HG02884 (cell line): ENCODE measurements at regions not wholly inside any gene's neighbourhood (a gene's known extent, or its start where the extent isn't known, plus 50 kb on each side); places are given as distances from the start of the nearest gene placed in this dataset.

Experiments
- ATAC-seq: cut with Tn5 transposase; IDR thresholded peaks from one replicate; pipeline ENCODE4 v1.9.1; 2021; ENCODE audit warnings: mild to moderate bottlenecking, moderate library complexity; ENCODE audit not compliant: unreplicated experiment

- ATAC-seq: no peak
Measured at GRCh38 chr14:98855926-98856715, 415.9 kb downstream of the BCL11B start.

DNA sequence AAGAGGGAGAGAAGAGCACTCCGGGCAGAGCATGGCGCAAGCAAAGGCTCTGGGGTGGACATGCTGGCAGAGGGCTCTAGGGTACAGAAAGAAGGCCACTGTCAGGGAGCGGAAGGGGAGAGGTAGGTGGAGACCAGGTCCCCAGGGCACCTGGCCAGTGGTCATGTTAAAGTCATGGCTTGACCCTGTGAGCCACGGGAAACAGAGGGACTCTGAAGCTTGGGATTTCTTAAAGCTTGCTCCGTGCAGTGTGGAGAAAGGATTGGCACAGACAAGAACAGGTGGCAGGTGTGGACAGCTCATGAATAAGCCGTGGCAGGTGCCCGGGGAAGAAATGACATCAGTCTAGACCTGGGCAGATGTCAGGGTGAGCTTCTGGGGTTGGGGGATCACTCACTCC lies 413.8 kb downstream of the BCL11B start:
- no peak for ATAC-seq

DNA sequence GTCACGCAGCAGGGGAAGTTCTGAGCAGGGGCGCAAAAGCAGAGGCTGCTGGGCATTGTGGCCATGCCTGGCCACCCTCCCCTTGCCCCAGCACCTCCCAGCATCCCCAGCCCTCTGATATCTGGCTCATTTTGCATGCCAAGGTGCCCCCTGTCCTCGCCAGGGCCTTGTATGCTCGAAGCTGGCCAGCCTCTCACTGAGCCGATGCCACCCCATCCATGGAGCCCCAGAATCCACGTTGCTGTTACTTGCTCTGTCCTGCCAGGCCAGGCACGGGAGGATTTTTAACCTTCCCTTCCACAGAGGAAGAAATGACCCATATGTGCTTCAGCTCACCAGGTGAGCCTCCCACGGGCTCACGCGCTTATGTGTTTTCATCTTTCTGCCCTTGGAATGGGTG lies 413.4 kb downstream of the BCL11B start:
- ATAC-seq: no peak

GRCh38 chr14:98859301-98859700 lies 412.7 kb downstream of the BCL11B start:
- ATAC-seq: no peak

DNA sequence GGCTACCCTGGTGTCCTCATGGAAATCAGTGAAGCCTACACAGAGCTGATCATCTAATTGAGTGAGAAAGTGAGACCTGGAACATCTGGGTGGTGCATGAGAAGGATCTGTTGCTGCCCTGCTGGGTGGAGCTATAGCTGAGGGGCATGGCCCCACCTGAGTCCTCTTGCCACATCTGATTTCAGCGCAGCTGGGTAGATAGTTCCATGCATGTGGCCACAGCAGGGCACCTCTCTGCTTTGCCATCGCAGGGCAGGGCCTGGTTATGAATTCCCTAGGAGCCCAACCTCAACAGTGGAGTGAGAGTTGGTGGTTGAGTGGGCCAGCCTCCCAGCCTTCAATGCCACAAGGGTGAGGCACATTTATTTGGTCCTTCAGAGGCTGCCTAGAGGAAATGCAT lies 407.8 kb downstream of the BCL11B start:
- no peak for ATAC-seq

DNA sequence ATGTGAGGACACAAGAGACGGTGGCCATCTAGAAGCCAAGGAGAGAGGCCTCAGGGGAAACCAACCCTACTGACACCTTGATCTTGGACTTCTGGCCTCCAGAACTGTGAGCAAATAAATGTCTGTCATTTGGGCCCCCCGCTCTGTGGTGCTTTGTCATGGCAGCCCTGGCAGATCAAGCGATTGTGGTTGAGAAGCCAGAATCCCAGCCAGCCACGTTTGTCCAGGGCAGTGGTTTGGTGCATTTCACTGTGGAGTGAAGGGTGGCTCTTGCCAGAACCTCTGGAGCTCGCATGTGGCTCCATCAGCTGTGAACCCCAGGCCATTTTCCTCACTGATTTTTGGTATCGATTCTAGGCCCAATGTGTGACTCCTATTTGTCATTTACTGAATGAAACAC lies 404.9 kb downstream of the BCL11B start:
- no peak for ATAC-seq

GRCh38 chr14:98867726-98868125 lies 404.3 kb downstream of the BCL11B start:
- no peak for ATAC-seq

GRCh38 chr14:98868866-98869265 lies 403.1 kb downstream of the BCL11B start:
- no peak for ATAC-seq

DNA sequence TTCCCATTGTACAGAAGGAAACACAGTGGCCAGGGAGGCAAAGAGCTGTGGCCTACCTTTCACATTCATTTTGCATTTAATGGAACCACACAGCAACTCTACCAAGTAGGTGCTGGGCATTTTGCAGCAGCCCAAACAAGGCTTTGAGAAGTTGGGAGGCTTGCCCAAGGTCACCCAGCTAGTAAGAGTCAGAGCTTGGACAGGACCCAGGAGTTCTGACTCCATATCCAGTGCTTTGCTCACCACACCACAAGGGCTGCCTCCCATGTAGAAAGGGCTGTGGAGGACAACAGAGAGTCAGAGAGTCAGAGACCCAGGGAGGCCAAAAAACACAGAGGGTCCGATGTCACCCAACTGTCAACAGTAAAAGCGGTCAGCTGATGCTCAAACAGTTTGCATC lies 400.2 kb downstream of the BCL11B start:
- ATAC-seq: no peak

DNA sequence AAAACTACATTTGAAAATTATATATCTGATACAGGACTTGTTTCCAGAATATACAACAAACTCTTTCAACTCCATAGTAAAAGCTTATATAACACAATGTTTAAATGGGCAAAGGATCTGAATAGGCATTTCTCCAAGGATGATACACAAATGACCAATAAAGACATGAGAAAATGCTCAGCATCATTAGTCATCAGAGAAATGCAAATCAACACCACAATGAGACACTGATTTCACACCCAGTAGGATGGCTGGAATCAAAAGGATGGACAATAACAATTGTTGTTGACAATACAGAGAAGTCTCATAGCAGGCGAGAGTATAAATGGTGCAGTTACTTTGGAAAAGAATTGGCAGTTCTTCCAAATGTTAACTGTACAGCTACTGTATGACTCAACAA lies 394.9 kb downstream of the BCL11B start:
- ATAC-seq: no peak

DNA sequence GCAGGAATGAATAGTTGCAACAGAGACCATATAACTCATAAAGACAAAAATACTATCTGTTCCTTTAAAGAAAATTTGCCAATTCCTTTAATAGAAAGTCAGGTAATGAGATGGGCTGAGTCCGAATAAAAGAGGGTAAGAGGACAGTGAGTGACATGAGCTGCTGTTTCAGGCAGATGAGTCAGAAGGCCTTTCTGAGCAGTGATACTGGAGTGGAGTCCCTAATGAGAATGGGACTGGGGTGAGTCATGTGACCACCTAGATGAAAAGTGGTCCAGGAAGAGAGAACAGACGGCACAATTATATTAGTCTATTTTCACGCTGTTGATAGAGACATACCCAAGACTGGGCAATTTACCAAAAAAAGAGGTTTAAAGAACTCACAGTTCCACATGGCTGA lies 393.7 kb downstream of the BCL11B start:
- ATAC-seq: no peak

DNA sequence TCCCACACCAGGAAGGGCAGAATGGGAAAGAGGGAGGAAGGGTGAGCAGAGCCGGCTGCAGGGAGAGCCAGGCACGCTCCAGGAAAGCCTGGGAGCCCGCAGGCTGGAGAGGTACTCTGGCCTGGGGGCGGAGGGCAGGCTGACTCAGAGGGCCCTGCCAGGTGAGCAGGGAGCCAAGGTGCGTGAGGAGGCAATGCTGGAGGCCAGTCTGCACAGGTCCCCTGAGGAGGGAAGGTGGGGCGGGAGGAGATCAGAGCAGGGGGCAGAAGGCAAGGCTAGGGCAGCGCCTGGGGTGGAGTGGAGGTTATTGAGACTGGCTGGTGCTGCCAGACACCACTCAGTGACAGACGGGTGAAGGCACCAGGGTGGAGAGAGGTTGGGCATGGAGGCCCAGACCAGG lies 385.0 kb downstream of the BCL11B start:
- ATAC-seq: no peak

- ATAC-seq: no peak
Measured at GRCh38 chr14:98888281-98888680, 383.7 kb downstream of the BCL11B start.

GRCh38 chr14:98888927-98889835 lies 382.8 kb downstream of the BCL11B start:
- no peak for ATAC-seq

DNA sequence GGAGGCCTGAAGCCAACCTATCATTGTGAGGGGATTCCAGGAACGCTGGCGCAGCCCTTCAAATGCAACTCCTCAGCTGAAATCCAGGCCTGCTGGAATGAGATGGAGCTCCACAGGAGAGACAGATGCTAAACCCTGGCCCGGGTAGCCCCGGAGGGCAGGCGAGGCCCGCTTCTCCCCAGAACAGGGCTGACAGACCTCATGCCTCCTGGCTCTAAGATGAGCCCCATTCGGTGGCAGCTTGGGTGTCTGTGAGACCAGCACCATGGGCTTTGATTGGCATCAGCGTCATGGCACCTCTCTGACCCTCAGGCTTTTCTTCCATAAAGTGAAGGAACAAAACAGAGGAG lies 382.2 kb downstream of the BCL11B start:
- no peak for ATAC-seq

GRCh38 chr14:98890556-98891340 lies 381.2 kb downstream of the BCL11B start:
- no peak for ATAC-seq

GRCh38 chr14:98893675-98894074 lies 378.3 kb downstream of the BCL11B start:
- ATAC-seq: no peak

DNA sequence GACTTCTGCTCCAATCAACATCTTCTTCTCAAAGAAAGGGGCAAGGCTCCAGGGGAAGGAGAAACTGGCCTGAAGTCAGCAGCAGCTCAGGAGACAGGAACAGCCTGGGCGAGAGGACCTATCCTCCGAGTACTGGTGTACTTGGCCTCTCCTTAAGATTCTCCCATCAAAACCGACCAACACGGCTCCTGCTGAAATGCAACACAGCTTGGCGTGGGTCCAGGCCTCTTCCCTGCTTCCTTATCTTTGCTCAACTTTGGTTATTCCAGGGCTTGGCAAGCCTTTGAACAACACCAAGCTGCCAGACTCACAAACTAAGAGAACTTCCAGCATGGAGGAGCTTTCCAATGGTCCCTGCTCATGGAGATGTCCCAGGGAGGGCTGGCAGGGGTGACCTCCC lies 377.4 kb downstream of the BCL11B start:
- no peak for ATAC-seq

DNA sequence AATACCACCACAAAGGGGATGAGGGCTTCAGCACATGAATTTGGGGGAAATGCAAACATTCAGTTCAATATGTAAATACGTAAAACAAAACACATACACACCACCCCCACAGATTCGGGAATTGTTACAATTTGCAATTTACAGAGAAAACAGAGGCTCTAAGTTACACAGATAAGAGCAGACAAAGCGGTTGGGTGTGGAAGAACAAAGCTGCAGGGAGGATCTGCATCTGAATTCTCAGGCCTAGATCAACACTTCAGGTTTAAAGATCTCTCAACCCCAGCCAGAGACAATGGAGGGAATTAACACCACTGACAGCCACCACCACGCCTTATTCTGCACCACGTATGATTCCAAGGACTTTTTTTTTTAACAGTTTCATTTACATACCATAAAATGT lies 375.5 kb downstream of the BCL11B start:
- no peak for ATAC-seq

DNA sequence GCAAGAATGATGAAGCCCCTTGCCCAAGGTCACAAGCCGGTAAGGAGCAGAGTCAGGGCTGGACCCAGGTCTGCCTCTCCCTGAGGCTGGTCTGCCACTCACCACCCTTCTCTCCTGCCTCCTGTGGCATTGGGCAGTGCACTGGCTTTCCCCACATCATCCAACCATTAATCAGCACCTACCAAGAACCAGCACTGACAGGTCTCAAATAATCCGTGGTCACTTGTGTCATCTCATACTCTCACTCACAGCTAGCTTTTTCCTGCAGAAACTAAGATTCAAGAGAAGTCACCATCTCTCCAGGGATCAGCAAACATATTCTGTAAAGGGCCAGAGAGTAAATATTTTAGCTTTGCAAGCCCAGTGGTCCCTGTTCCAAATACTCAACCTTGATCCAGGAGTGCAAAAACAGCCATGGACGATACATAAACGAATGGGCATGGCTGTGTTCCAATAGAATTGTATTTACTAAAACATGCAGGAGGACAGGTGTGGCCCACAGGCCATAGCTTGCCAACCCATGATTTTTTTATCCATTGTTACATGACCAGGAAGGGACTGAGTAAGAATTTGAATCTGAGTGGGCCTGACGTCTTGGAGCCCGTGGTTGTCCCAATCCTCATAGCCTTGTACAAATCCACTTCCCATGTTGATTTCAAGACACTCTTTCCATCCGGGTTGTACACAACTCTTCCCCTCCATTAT lies 374.2 kb downstream of the BCL11B start:
- no peak for ATAC-seq

GRCh38 chr14:98899441-98899840 lies 372.6 kb downstream of the BCL11B start:
- ATAC-seq: no peak
